ENCODE measurements at regions not wholly inside any gene's neighbourhood (a gene's known extent, or its start where the extent isn't known, plus 50 kb on each side); places are given as distances from the start of the nearest gene placed in this dataset.

DNA sequence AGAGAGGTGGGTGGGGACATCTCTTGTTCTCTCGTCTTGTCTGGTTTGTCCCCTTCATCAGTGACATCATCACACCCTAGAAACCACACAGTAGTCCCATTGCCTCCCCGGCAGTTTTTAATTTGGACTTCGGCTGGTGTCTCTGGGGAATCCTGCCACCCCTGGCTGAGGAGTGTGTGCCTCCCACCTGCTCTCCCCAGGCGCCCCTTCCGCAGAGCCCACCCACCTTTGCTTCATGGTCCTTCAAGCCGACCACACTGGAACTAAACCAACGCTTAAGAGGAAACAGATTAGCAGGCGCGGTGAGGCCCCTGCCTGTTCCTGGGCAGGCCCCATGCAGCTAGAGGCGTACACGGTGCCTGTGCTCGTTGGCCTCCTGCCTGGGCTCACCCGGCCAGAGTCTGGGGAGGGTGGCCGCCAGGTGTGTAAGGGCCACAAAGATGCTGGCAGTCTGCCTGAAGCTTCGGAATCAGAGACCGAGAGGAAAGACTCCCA is 107.6 kb upstream of the SPRY4 start:
- Mint-ChIP-seq H3K27me3 (ENCODE audit: low read depth) (no peaks in the 10 kb centered on the region), H3K4me1 (peaks cover 45% of the 10 kb centered on the region), H3K27ac (ENCODE audit: unreplicated experiment) (no peak overlapping the region), H3K36me3 (ENCODE audit: low read depth) (no peaks in the 10 kb centered on the region), H3K9me3 (peaks cover 2% of the 10 kb centered on the region), H3K4me3 (no peak overlapping the region)
- DNase-seq (ENCODE audit: low read depth, low spot score): no peak
- TF ChIP-seq, protein P1, sequence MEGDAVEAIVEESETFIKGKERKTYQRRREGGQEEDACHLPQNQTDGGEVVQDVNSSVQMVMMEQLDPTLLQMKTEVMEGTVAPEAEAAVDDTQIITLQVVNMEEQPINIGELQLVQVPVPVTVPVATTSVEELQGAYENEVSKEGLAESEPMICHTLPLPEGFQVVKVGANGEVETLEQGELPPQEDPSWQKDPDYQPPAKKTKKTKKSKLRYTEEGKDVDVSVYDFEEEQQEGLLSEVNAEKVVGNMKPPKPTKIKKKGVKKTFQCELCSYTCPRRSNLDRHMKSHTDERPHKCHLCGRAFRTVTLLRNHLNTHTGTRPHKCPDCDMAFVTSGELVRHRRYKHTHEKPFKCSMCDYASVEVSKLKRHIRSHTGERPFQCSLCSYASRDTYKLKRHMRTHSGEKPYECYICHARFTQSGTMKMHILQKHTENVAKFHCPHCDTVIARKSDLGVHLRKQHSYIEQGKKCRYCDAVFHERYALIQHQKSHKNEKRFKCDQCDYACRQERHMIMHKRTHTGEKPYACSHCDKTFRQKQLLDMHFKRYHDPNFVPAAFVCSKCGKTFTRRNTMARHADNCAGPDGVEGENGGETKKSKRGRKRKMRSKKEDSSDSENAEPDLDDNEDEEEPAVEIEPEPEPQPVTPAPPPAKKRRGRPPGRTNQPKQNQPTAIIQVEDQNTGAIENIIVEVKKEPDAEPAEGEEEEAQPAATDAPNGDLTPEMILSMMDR (conservative IDR thresholded peaks at IDR 0.05): no peak

DNA sequence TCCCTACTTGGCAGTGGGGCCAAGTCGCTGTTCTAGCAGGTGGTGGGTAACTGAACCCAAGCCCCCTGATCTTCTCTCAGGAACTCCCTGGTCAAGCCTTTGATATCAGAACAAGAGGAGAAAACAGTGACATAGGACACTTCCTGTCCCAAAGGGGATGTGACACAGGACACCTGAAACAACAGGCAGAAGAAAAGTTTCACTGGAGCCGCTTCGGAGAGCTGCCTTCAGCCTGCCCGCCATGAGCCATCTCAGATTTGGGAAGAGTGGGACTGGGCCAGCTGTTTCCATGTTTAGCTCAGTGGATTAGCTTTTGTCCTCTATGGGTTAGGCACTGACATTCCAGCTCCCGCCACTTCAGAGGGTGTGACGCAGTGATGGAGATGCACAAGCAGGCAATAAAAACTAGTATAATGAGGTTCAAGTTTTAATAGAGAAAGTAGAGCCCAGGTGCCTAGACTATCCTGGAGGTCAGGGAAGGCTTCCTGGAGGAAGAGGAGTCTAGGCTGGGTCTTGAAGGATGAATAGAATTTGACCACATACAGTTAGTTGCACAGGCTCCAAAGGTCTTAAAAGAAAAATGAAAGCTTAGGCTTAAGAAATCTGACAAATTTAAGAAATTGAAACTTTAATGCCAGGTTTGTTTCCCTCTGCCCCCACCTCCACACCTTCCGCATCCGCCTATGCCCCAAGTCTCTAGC is 104.1 kb upstream of the SPRY4 start:
- TF ChIP-seq, protein P1 (conservative IDR thresholded peaks at IDR 0.05): no peak
- Mint-ChIP-seq H3K4me1 (peaks cover 50% of the 10 kb centered on the region), H3K27ac (ENCODE audit: unreplicated experiment) (no peak overlapping the region), H3K9me3 (peaks cover 3% of the 10 kb centered on the region), H3K4me3 (no peak overlapping the region), H3K36me3 (ENCODE audit: low read depth) (no peaks in the 10 kb centered on the region), H3K27me3 (ENCODE audit: low read depth) (no peaks in the 10 kb centered on the region)
- no peak for DNase-seq (ENCODE audit: low read depth, low spot score)

DNA sequence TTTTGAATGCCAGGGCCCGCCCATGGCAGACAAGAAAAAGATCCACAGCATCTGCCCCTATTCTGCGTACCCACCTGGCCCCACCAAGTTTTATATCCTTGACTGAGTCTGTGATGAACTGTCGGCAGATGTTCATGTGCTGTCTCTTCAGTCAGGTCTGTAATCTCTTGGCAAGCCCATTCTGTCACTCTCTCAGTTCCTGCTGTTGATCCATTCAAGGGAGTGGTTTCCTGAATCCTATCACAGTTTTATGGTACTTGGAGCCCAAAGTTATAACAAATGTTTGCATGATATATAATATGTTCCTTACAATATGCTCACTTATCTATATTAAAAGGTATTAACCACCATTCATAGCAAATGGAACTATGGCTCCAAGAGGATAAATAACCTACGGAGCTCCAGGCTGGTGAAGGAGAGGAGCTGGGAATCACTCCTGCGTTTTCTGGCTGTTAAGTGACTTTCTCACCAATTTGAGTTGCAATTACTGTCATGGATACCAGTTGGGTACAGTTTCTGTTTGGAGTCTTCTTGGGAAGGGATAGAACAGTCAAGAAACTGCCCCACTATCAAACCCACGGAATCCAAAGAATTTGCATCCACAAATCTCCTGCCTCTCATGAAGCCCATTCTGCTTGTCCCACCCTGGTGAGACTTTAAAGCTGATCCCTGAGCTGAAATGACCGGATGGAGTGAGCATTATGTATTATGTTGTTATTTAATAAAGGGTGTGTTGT is 103.4 kb upstream of the SPRY4 start:
- no peaks in the 10 kb centered on the region for H3K27me3 Mint-ChIP-seq (ENCODE audit: low read depth)
- no peak for DNase-seq (ENCODE audit: low read depth, low spot score)

DNA sequence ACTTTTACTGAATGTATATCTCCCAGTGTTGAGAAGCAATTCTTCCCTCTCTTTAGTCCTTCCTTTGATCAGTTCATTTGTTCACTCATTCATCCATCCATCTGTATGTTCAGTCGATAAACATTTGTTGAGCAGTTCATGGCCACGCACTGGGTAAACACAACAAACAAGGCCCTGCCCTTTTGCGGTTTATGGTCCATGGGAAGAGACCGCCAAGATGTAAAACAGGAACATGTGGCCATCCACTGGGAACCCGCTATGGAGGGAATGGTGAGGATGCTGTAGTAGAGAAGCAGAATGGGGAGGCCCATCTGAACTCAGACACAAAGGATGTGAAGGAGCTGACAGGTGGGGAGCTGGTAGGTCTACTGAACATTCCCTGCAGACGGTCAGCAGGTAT is 102.7 kb upstream of the SPRY4 start:
- DNase-seq (ENCODE audit: low read depth, low spot score): no peak
- H3K27ac Mint-ChIP-seq (ENCODE audit: unreplicated experiment): no peak overlapping the region
- TF ChIP-seq, protein P1 (conservative IDR thresholded peaks at IDR 0.05): no peak
- no peaks in the 10 kb centered on the region for H3K27me3 Mint-ChIP-seq (ENCODE audit: low read depth)
- peaks cover 3% of the 10 kb centered on the region for H3K9me3 Mint-ChIP-seq
- no peaks in the 10 kb centered on the region for H3K36me3 Mint-ChIP-seq (ENCODE audit: low read depth)
- peaks cover 42% of the 10 kb centered on the region for H3K4me1 Mint-ChIP-seq
- no peak overlapping the region for H3K4me3 Mint-ChIP-seq

More for the DNA sequence above, 103.4 kb upstream of the SPRY4 start:
- Mint-ChIP-seq H3K4me3 (no peak overlapping the region), H3K4me1 (peaks cover 43% of the 10 kb centered on the region), H3K9me3 (peaks cover 3% of the 10 kb centered on the region), H3K27ac (ENCODE audit: unreplicated experiment) (no peak overlapping the region), H3K36me3 (ENCODE audit: low read depth) (no peaks in the 10 kb centered on the region)
- TF ChIP-seq, protein P1 (conservative IDR thresholded peaks at IDR 0.05): no peak

DNA sequence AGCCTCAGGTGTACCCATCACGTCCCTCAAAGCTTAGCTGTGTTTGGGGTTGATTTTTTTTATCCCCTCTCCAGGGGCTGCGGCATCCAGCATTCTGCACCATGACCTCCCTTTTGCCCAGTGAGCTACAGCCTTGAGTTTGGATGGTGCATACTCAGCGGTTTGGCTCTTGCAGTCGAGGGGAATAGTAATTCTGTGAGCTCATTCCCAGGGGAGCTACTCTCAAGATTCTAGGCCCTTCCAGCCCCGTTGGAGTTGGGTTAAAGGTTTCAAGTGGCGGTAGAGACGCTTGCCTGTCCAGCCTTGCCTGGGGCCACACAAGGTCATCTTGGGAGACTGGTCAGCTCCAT is 102.2 kb upstream of the SPRY4 start:
- DNase-seq (ENCODE audit: low read depth, low spot score): no peak
- Mint-ChIP-seq H3K27ac (ENCODE audit: unreplicated experiment) (no peak overlapping the region), H3K27me3 (ENCODE audit: low read depth) (no peaks in the 10 kb centered on the region), H3K4me1 (peaks cover 42% of the 10 kb centered on the region), H3K9me3 (peaks cover 3% of the 10 kb centered on the region), H3K4me3 (no peak overlapping the region), H3K36me3 (ENCODE audit: low read depth) (no peaks in the 10 kb centered on the region)
- TF ChIP-seq, protein P1 (conservative IDR thresholded peaks at IDR 0.05): no peak

Data from neural crest cell (in vitro differentiated cells).